Ascending aorta (tissue), 2 donors: ENCODE measurements at regions not wholly inside any gene's neighbourhood (a gene's known extent, or its start where the extent isn't known, plus 50 kb on each side); places are given as distances from the start of the nearest gene placed in this dataset.

Experiments
- DNase-seq, 2 donors: peaks; one replicate each; pipeline ENCODE4 v3.0.0-alpha.2; 2019; ENCODE audit warnings: low spot score in 2 of 2
- H3K27ac ChIP-seq, 2 donors: fragments of 200-600 bp; sonication (generic); one replicate each; pipeline ENCODE4 v1.5.1; 2016 to 2017; ENCODE audit warnings: mild to moderate bottlenecking in 1 of 2
- H3K27me3 ChIP-seq: fragments of 200-600 bp; sonication (generic); one replicate; pipeline ENCODE4 v1.5.1; 2017
- H3K36me3 ChIP-seq, 2 donors: fragments of 200-600 bp; sonication (generic); one replicate each; pipeline ENCODE4 v1.5.1; 2016
- H3K4me1 ChIP-seq, 2 donors: fragments of 200-600 bp; sonication (generic); one replicate each; pipeline ENCODE4 v1.5.1; 2016 to 2017; ENCODE audit warnings: mild to moderate bottlenecking in 1 of 2
- H3K4me3 ChIP-seq, 2 donors: fragments of 200-600 bp; sonication (generic); one replicate each; pipeline ENCODE4 v1.5.1; 2016 to 2017; ENCODE audit warnings: mild to moderate bottlenecking in 1 of 2
- H3K9me3 ChIP-seq, 2 donors: fragments of 200-600 bp; sonication (generic); one replicate each; pipeline ENCODE4 v1.5.1; 2016
- intact Hi-C: fragments of 100-400 bp; cut with DNase I; formaldehyde crosslinking; loops from one replicate; pipeline ENCODE4 v1.15.1; 2023
- TF ChIP-seq, protein P1 (sequence below), 3 experiments: fragments of 200-600 bp in 2 of 3; fragments of 450-650 bp in 1 of 3; sonication (generic) in 2 of 3; IDR thresholded peaks; one replicate each; pipeline ENCODE4 v1.5.1; 2016 to 2019; ENCODE audit warnings: antibody characterized with exemption in 3 of 3, mild to moderate bottlenecking in 1 of 3, moderate library complexity in 1 of 3

DNA sequence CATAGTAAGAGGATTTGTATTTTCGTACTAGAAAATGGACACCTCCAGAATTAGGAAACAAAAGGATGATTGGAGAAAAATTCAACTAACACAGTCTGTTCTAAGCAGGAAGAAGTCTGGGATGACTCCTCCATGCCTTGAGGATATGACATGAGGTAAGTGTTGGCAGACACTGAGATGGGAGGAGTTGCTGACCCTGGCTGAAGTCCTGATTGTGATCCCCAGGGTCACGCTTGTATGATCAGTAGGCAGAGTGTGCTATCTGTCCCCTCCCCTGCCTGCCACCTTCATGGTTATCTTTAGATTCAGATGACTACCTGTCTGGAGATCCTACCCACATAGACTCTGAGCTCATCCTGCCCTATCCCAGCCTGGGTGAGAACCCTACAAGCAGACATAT is 249.1 kb downstream of the C1orf94 start:
- Histone ChIP-seq H3K27ac (no peak overlapping the region), H3K9me3 (no peaks in the 10 kb centered on the region), H3K4me3 (no peak overlapping the region), H3K36me3 (no peaks in the 10 kb centered on the region), H3K4me1 (no peaks in the 10 kb centered on the region), H3K27me3 (no peaks in the 10 kb centered on the region)
- TF ChIP-seq, protein P1, sequence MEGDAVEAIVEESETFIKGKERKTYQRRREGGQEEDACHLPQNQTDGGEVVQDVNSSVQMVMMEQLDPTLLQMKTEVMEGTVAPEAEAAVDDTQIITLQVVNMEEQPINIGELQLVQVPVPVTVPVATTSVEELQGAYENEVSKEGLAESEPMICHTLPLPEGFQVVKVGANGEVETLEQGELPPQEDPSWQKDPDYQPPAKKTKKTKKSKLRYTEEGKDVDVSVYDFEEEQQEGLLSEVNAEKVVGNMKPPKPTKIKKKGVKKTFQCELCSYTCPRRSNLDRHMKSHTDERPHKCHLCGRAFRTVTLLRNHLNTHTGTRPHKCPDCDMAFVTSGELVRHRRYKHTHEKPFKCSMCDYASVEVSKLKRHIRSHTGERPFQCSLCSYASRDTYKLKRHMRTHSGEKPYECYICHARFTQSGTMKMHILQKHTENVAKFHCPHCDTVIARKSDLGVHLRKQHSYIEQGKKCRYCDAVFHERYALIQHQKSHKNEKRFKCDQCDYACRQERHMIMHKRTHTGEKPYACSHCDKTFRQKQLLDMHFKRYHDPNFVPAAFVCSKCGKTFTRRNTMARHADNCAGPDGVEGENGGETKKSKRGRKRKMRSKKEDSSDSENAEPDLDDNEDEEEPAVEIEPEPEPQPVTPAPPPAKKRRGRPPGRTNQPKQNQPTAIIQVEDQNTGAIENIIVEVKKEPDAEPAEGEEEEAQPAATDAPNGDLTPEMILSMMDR (IDR thresholded peaks at IDR 0.05): no peak
- DNase-seq: no peak
- intact Hi-C loops: no loop called here

- H3K9me3 ChIP-seq: no peaks in the 10 kb centered on the region
- no peak overlapping the region for H3K4me3 ChIP-seq
- TF ChIP-seq, protein P1 (IDR thresholded peaks at IDR 0.05): no peak
- no peak for DNase-seq
- no peaks in the 10 kb centered on the region for H3K36me3 ChIP-seq
- no peak overlapping the region for H3K27ac ChIP-seq
- intact Hi-C loops: no loop called here
- no peaks in the 10 kb centered on the region for H3K27me3 ChIP-seq
- no peaks in the 10 kb centered on the region for H3K4me1 ChIP-seq
Measured at GRCh38 chr1:34426325-34426896, 249.7 kb downstream of the C1orf94 start.

- H3K9me3 ChIP-seq: no peaks in the 10 kb centered on the region
- intact Hi-C loops: no loop called here
- H3K4me1 ChIP-seq: no peaks in the 10 kb centered on the region
- H3K4me3 ChIP-seq: no peak overlapping the region
- H3K27me3 ChIP-seq: no peaks in the 10 kb centered on the region
- DNase-seq: no peak
- TF ChIP-seq, protein P1 (IDR thresholded peaks at IDR 0.05): no peak
- H3K27ac ChIP-seq: no peak overlapping the region
- H3K36me3 ChIP-seq: no peaks in the 10 kb centered on the region
Measured at GRCh38 chr1:34427170-34427569, 250.5 kb downstream of the C1orf94 start.

GRCh38 chr1:34433099-34433498 is 256.4 kb downstream of the C1orf94 start:
- no peak overlapping the region for H3K4me3 ChIP-seq
- DNase-seq: no peak
- H3K9me3 ChIP-seq: no peaks in the 10 kb centered on the region
- H3K36me3 ChIP-seq: no peaks in the 10 kb centered on the region
- no peaks in the 10 kb centered on the region for H3K27me3 ChIP-seq
- no peak overlapping the region for H3K27ac ChIP-seq
- H3K4me1 ChIP-seq: no peaks in the 10 kb centered on the region
- intact Hi-C loops: no loop called here
- TF ChIP-seq, protein P1 (IDR thresholded peaks at IDR 0.05): no peak

GRCh38 chr1:34436836-34437235 is 260.1 kb downstream of the C1orf94 start:
- no peaks in the 10 kb centered on the region for H3K27me3 ChIP-seq
- TF ChIP-seq, protein P1 (IDR thresholded peaks at IDR 0.05): no peak
- no peaks in the 10 kb centered on the region for H3K36me3 ChIP-seq

More at GRCh38 chr1:34436836-34437235, 260.1 kb downstream of the C1orf94 start:
- intact Hi-C loops: no loop called here
- Histone ChIP-seq H3K4me1 (no peaks in the 10 kb centered on the region), H3K27ac (no peak overlapping the region), H3K9me3 (no peaks in the 10 kb centered on the region), H3K4me3 (no peak overlapping the region)
- DNase-seq: no peak
